ENCODE measurements at regions not wholly inside any gene's neighbourhood (a gene's known extent, or its start where the extent isn't known, plus 50 kb on each side); places are given as distances from the start of the nearest gene placed in this dataset.

- no peaks in the 10 kb centered on the region for H3K4me1 Mint-ChIP-seq (ENCODE audit: low read depth)
- TF ChIP-seq CTCF (IDR thresholded peaks at IDR 0.05), result no peak
- no peaks in the 10 kb centered on the region for H3K36me3 Mint-ChIP-seq (ENCODE audit: low read depth)
- no peak overlapping the region for H3K4me3 Mint-ChIP-seq (ENCODE audit: unreplicated experiment)
- no peak for DNase-seq (ENCODE audit: low spot score)
- no peak overlapping the region for H3K27ac Mint-ChIP-seq (ENCODE audit: unreplicated experiment)
- no peaks in the 10 kb centered on the region for H3K27me3 Mint-ChIP-seq (ENCODE audit: low read depth)
- H3K9me3 Mint-ChIP-seq (ENCODE audit: low read depth), result no peaks in the 10 kb centered on the region
Observed at GRCh38 chr7:51452694-51453093, 136.1 kb upstream of the COBL start.

DNA sequence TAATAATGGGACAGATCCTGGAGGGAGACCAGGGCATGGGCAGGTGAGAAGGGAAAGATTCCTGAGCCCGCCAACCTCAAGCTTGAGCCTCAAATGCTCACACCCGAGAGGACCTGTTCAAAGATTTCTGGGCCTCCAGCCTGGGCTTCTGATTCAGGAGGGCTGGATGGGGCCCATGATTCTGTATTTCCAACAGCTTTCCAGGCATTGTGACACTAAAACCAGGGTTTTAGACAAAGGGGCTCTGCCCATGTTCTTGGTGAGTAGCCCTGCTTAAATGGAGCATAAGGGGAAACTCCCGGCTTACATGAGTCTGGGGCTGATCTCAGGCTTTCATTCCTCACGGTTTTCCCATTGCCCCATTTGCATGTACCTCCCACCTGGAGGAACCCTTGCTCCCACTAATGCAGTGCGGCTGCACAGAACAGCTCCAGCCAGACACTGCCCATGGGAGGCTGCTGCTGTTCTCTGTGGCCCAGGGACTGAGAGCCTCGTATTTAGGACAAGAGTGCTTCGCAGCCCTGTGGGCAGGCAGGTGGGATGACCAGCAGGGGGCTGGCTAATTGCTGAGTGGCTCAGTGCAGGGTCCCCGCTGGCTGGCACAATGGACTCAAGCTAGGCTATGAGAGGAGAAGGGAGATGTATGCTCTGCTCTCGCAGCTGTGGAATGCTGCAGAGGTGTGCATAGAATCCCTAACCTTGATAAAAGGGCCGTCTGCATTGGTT, 135.3 kb upstream of the COBL start:
- no peak for DNase-seq (ENCODE audit: low spot score)
- H3K4me3 Mint-ChIP-seq (ENCODE audit: unreplicated experiment), result no peak overlapping the region

GRCh38 chr7:51450541-51450940, 133.9 kb upstream of the COBL start:
- Mint-ChIP-seq H3K4me1 (ENCODE audit: low read depth) (no peaks in the 10 kb centered on the region), H3K4me3 (ENCODE audit: unreplicated experiment) (no peak overlapping the region), H3K9me3 (ENCODE audit: low read depth) (no peaks in the 10 kb centered on the region), H3K27me3 (ENCODE audit: low read depth) (no peaks in the 10 kb centered on the region), H3K36me3 (ENCODE audit: low read depth) (no peaks in the 10 kb centered on the region), H3K27ac (ENCODE audit: unreplicated experiment) (no peak overlapping the region)
- DNase-seq (ENCODE audit: low spot score), result no peak
- no peak for TF ChIP-seq CTCF (IDR thresholded peaks at IDR 0.05)

More for the DNA sequence above, 135.3 kb upstream of the COBL start:
- no peaks in the 10 kb centered on the region for H3K4me1 Mint-ChIP-seq (ENCODE audit: low read depth)
- no peak overlapping the region for H3K27ac Mint-ChIP-seq (ENCODE audit: unreplicated experiment)
- H3K9me3 Mint-ChIP-seq (ENCODE audit: low read depth), result no peaks in the 10 kb centered on the region
- TF ChIP-seq CTCF (IDR thresholded peaks at IDR 0.05), result no peak
- H3K36me3 Mint-ChIP-seq (ENCODE audit: low read depth), result no peaks in the 10 kb centered on the region
- no peaks in the 10 kb centered on the region for H3K27me3 Mint-ChIP-seq (ENCODE audit: low read depth)

DNA sequence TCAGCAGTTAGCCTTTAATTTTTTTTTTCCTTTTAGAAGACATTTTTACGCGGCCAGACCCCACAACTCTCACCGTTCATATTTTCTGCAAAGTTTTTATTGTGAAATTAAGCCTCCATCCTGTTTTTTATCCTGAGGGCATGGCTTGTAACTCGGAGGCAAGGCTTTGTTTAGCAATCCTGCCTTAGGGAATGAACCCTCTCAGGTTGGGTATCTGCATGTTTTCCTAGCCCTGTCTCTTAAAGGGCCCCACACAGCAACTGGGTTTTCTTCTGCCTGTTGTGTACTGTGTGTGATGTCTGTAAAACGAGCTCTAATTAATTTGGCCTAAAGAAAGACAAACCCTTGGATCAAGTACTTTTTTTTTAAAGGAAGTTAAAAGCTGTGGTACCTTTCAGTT, 130.2 kb upstream of the COBL start:
- Mint-ChIP-seq H3K27ac (ENCODE audit: unreplicated experiment) (no peak overlapping the region), H3K9me3 (ENCODE audit: low read depth) (peaks cover 11% of the 10 kb centered on the region), H3K36me3 (ENCODE audit: low read depth) (no peaks in the 10 kb centered on the region), H3K27me3 (ENCODE audit: low read depth) (no peaks in the 10 kb centered on the region), H3K4me1 (ENCODE audit: low read depth) (no peaks in the 10 kb centered on the region), H3K4me3 (ENCODE audit: unreplicated experiment) (no peak overlapping the region)
- DNase-seq (ENCODE audit: low spot score), result no peak
- TF ChIP-seq CTCF (IDR thresholded peaks at IDR 0.05), result no peak

GRCh38 chr7:51446356-51446755, 129.7 kb upstream of the COBL start:
- no peaks in the 10 kb centered on the region for H3K4me1 Mint-ChIP-seq (ENCODE audit: low read depth)
- no peaks in the 10 kb centered on the region for H3K27me3 Mint-ChIP-seq (ENCODE audit: low read depth)
- DNase-seq (ENCODE audit: low spot score), result no peak
- no peak for TF ChIP-seq CTCF (IDR thresholded peaks at IDR 0.05)
- no peak overlapping the region for H3K27ac Mint-ChIP-seq (ENCODE audit: unreplicated experiment)
- peaks cover 11% of the 10 kb centered on the region for H3K9me3 Mint-ChIP-seq (ENCODE audit: low read depth)
- no peaks in the 10 kb centered on the region for H3K36me3 Mint-ChIP-seq (ENCODE audit: low read depth)
- no peak overlapping the region for H3K4me3 Mint-ChIP-seq (ENCODE audit: unreplicated experiment)

Data from chondrocyte (in vitro differentiated cells).